ENCODE measurements at regions not wholly inside any gene's neighbourhood (a gene's known extent, or its start where the extent isn't known, plus 50 kb on each side); places are given as distances from the start of the nearest gene placed in this dataset.

DNA sequence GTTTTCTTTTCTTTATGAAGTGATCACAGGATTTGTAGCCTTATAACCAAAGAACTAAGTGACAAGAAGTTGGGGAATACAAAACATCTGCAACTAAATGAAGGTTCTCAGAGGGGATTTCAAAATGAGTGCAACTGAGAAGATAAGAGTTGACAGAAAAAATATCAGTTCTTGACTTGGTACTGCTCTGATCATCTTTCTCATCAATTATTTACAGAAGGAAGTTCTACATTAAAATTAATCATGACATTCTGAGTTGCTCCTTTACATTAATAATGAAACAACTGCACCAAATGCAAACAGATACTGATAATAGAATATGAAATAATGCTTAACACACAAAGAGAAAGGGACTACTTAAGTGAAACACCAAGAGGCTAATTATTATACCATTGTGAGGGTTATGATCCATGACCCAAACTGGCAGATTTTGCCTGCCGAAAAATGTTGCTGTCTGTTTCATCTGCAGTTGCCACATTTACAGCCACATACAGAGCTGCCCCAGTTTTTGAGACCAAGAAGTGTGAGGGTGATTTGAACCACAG, 561.9 kb upstream of the ANO5 start:
- TF ChIP-seq, protein P1, sequence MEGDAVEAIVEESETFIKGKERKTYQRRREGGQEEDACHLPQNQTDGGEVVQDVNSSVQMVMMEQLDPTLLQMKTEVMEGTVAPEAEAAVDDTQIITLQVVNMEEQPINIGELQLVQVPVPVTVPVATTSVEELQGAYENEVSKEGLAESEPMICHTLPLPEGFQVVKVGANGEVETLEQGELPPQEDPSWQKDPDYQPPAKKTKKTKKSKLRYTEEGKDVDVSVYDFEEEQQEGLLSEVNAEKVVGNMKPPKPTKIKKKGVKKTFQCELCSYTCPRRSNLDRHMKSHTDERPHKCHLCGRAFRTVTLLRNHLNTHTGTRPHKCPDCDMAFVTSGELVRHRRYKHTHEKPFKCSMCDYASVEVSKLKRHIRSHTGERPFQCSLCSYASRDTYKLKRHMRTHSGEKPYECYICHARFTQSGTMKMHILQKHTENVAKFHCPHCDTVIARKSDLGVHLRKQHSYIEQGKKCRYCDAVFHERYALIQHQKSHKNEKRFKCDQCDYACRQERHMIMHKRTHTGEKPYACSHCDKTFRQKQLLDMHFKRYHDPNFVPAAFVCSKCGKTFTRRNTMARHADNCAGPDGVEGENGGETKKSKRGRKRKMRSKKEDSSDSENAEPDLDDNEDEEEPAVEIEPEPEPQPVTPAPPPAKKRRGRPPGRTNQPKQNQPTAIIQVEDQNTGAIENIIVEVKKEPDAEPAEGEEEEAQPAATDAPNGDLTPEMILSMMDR (IDR thresholded peaks at IDR 0.05): no peak
- TF ChIP-seq POLR2A (IDR thresholded peaks at IDR 0.05) (no peak), POLR2AphosphoS5 (IDR thresholded peaks at IDR 0.05) (no peak)
